Liver (tissue), 8 donors: ENCODE measurements at regions not wholly inside any gene's neighbourhood (a gene's known extent, or its start where the extent isn't known, plus 50 kb on each side); places are given as distances from the start of the nearest gene placed in this dataset.

Source experiments
- DNase-seq: peaks from one replicate; pipeline ENCODE4 v3.0.0-alpha.2; 2017; ENCODE audit warnings: low spot score
- H3K27ac ChIP-seq, 2 donors: one replicate each; pipeline ENCODE4 v1.7.0; 2013; ENCODE audit warnings: inconsistent platforms in 2 of 2, low read length in 2 of 2, control low read depth in 1 of 2, low read depth in 1 of 2, mild to moderate bottlenecking in 1 of 2
- H3K27me3 ChIP-seq, 4 donors: one replicate each; pipeline versions ENCODE4 v1.6.1 to v1.7.0; 2013; ENCODE audit warnings: low read length in 3 of 4, inconsistent platforms in 1 of 4, mild to moderate bottlenecking in 1 of 4, moderate library complexity in 1 of 4; ENCODE audit not compliant: control insufficient read depth in 4 of 4, insufficient read depth in 4 of 4
- H3K36me3 ChIP-seq, 4 donors: one replicate each; pipeline versions ENCODE4 v1.6.1 to v1.7.0; 2013; ENCODE audit warnings: low read length in 3 of 4, mild to moderate bottlenecking in 3 of 4, low read depth in 1 of 4, moderate library complexity in 1 of 4; ENCODE audit not compliant: control insufficient read depth in 4 of 4, insufficient read depth in 3 of 4
- H3K4me1 ChIP-seq, 4 donors: one replicate each; pipeline versions ENCODE4 v1.6.1 to v1.7.0; 2013; ENCODE audit warnings: low read length in 3 of 4, mild to moderate bottlenecking in 3 of 4, moderate library complexity in 1 of 4; ENCODE audit not compliant: control insufficient read depth in 4 of 4, insufficient read depth in 4 of 4
- H3K4me3 ChIP-seq, 3 donors: one replicate each; pipeline versions ENCODE4 v1.6.1 to v1.7.0; 2013; ENCODE audit warnings: low read length in 3 of 3, control low read depth in 1 of 3, low read depth in 1 of 3, mild to moderate bottlenecking in 1 of 3
- H3K9ac ChIP-seq, 2 donors: one replicate each; pipeline ENCODE4 v1.7.0; 2013; ENCODE audit warnings: low read length in 2 of 2, mild to moderate bottlenecking in 2 of 2, moderate library complexity in 2 of 2, control low read depth in 1 of 2, low read depth in 1 of 2
- H3K9me3 ChIP-seq, 4 donors: one replicate each; pipeline versions ENCODE4 v1.6.1 to v1.7.0; 2013; ENCODE audit warnings: low read length in 3 of 4; ENCODE audit not compliant: control insufficient read depth in 4 of 4
- EGR1 ChIP-seq, 2 donors: IDR thresholded peaks; 2 replicates each; pipeline ENCODE4 v1.6.1; 2016 to 2018; ENCODE audit warnings: antibody characterized with exemption in 2 of 2, low read depth in 2 of 2
- FOXA1 ChIP-seq: IDR thresholded peaks from 2 replicates; pipeline ENCODE4 v1.6.1; 2016; ENCODE audit warnings: antibody characterized with exemption
- FOXA2 ChIP-seq: IDR thresholded peaks from 2 replicates; pipeline ENCODE4 v1.6.1; 2016; ENCODE audit warnings: antibody characterized with exemption
- GABPA ChIP-seq, 2 donors: IDR thresholded peaks in 1 of 2; conservative IDR thresholded peaks in 1 of 2; 2 replicates each; pipeline ENCODE4 v1.6.1; 2016; ENCODE audit warnings: antibody characterized with exemption in 2 of 2, mild to moderate bottlenecking in 1 of 2, moderate library complexity in 1 of 2
- HNF4G ChIP-seq: IDR thresholded peaks from 2 replicates; pipeline ENCODE4 v1.6.1; 2016; ENCODE audit warnings: antibody characterized with exemption
- JUND ChIP-seq, 2 donors: IDR thresholded peaks; 2 replicates each; pipeline ENCODE4 v1.6.1; 2016; ENCODE audit warnings: antibody characterized with exemption in 2 of 2
- NR2F2 ChIP-seq: IDR thresholded peaks from 2 replicates; pipeline ENCODE4 v1.6.1; 2016; ENCODE audit warnings: antibody characterized with exemption
- RAD21 ChIP-seq, 2 donors: IDR thresholded peaks; 2 replicates each; pipeline ENCODE4 v1.6.1; 2016; ENCODE audit warnings: antibody characterized with exemption in 2 of 2, mild to moderate bottlenecking in 2 of 2
- RXRA ChIP-seq, 2 donors: IDR thresholded peaks; 2 replicates each; pipeline ENCODE4 v1.6.1; 2017 to 2018; ENCODE audit warnings: antibody characterized with exemption in 2 of 2, mild to moderate bottlenecking in 1 of 2
- SP1 ChIP-seq: IDR thresholded peaks from 2 replicates; pipeline ENCODE4 v1.6.1; 2018; ENCODE audit warnings: antibody characterized with exemption, mild to moderate bottlenecking
- TAF1 ChIP-seq: conservative IDR thresholded peaks from 2 replicates; pipeline ENCODE4 v1.6.1; 2016; ENCODE audit warnings: antibody characterized with exemption, mild to moderate bottlenecking
- WGBS: extraction: QIAGEN DNeasy Blood & Tissue Kit; methylation state at CpG from one replicate; pipeline ENCODE4 v1.1.7; 2013; 5-methylcytosine and 5-hydroxymethylcytosine counted together
- TF ChIP-seq, protein P1 (sequence below): IDR thresholded peaks from 2 replicates; pipeline ENCODE4 v1.6.1; 2016; ENCODE audit warnings: antibody characterized with exemption
- TF ChIP-seq, protein P2 (sequence below): fragments of 150-350 bp; IDR thresholded peaks from 2 replicates; pipeline ENCODE4 v1.5.1; 2017; ENCODE audit warnings: improper control_type of control experiment, low read depth, low read length; ENCODE audit not compliant: missing input control
- TF ChIP-seq, protein P3 (sequence below): IDR thresholded peaks from 2 replicates; pipeline ENCODE4 v1.6.1; 2016; ENCODE audit warnings: antibody characterized with exemption
- TF ChIP-seq, protein P4 (sequence below): IDR thresholded peaks from 2 replicates; pipeline ENCODE4 v1.6.1; 2016; ENCODE audit warnings: antibody characterized with exemption, mild to moderate bottlenecking
- TF ChIP-seq, protein P5 (sequence below): IDR thresholded peaks from 2 replicates; pipeline ENCODE4 v1.6.1; 2016; ENCODE audit warnings: antibody characterized with exemption
- donor health status: healthy.
- donor health status: healthy.
- donor health status: healthy.
- donor health status: healthy.
- donor health status: healthy.

DNA sequence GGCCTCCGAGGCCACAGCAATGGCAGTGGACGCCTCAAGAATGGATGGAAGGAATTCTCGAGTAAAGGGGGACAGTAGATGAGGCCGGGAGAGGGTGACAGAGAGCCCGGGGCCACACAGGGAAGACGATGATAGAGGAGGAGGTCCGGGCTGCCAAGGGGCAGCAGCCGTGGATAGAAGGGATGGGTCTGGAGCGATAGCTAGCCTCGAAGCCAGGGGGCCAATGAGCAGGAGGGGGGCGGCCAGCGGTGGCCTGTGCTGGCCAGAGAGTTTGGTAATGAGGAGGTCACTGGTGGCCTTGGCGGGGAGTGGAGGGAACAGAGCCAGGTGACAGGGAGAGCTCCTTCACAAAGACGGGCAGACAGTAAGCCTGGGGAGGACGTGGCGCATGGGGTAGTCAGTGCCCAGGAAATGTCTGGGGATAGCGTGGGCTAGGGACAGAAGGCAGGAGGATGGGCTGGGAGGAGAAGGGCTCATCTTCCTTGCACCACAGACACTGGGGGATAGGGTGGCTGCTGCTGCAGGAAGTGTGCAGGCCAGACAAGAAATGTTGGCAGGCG is 87.8 kb upstream of the ASB18 start:
- Histone ChIP-seq H3K9me3 (no peaks in the 10 kb centered on the region), H3K9ac (no peak overlapping the region), H3K36me3 (no peaks in the 10 kb centered on the region), H3K4me1 (no peaks in the 10 kb centered on the region), H3K27me3 (peaks cover 0 to 2% (median 0%) of the 10 kb centered on the region in 4 donors), H3K4me3 (no peak overlapping the region), H3K27ac (no peak overlapping the region)
- peak; percentile 30 for DNase-seq
- WGBS: 82% methylated on average over 18 of the region's 18 CpGs
- TF ChIP-seq TAF1 (no peak), EGR1 (IDR thresholded peaks at IDR 0.05; ENCODE audit: low read depth in 2 of 2) (no peak), HNF4G (no peak), FOXA1 (no peak), SP1 (no peak)
- TF ChIP-seq, protein P1, sequence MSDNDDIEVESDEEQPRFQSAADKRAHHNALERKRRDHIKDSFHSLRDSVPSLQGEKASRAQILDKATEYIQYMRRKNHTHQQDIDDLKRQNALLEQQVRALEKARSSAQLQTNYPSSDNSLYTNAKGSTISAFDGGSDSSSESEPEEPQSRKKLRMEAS: no peak

DNA sequence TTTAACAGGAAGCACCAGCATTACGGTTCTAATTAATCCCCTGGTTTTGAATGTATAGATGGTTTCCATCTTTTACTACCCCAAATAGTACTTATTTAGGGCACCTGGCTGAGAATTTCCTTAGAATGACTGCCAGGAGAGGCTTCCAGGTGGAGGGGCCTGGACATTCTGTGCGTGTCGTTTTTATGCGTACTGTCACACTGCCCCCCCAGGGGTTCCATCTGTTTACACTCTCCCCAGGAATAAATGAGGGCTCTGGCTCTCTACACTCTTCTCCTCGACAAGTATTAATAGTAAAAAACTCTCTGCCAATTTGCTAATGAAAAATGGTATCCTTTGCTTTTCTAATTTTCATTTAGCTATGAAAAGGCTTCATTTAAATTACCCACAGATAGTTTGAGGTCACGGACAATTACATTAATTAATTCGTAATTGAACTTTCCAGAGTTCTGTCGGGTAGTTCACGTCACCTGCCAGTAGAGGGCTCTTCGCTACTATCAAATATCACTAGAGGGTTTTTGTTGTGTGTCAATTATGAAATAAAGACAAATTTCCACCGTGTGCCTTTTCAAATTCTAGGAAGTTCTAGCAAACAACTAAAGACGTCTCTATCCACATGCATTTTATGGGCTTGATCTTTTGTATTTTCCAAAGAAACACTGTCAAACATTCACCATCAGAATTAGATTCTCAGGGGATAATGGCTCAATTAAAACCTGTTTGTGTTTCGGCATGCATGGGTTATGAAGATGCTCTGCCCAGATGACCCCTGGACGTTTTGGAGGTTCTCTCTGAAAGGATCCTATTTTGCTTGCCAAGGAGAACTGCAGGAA is 88.8 kb upstream of the ASB18 start:
- TF ChIP-seq, protein P2, sequence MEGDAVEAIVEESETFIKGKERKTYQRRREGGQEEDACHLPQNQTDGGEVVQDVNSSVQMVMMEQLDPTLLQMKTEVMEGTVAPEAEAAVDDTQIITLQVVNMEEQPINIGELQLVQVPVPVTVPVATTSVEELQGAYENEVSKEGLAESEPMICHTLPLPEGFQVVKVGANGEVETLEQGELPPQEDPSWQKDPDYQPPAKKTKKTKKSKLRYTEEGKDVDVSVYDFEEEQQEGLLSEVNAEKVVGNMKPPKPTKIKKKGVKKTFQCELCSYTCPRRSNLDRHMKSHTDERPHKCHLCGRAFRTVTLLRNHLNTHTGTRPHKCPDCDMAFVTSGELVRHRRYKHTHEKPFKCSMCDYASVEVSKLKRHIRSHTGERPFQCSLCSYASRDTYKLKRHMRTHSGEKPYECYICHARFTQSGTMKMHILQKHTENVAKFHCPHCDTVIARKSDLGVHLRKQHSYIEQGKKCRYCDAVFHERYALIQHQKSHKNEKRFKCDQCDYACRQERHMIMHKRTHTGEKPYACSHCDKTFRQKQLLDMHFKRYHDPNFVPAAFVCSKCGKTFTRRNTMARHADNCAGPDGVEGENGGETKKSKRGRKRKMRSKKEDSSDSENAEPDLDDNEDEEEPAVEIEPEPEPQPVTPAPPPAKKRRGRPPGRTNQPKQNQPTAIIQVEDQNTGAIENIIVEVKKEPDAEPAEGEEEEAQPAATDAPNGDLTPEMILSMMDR: peak; percentile 90
- TF ChIP-seq RAD21 (IDR thresholded peaks at IDR 0.05) (peak; percentile 89 to 91), RXRA (IDR thresholded peaks at IDR 0.05) (no peak)
- WGBS: 19% methylated on average over 14 of the region's 14 CpGs
- Histone ChIP-seq H3K9me3 (no peaks in the 10 kb centered on the region), H3K27me3 (peaks cover 0 to 2% (median 0%) of the 10 kb centered on the region in 4 donors), H3K9ac (no peak overlapping the region), H3K4me3 (no peak overlapping the region), H3K4me1 (no peaks in the 10 kb centered on the region), H3K36me3 (no peaks in the 10 kb centered on the region), H3K27ac (no peak overlapping the region)
- no peak for DNase-seq

DNA sequence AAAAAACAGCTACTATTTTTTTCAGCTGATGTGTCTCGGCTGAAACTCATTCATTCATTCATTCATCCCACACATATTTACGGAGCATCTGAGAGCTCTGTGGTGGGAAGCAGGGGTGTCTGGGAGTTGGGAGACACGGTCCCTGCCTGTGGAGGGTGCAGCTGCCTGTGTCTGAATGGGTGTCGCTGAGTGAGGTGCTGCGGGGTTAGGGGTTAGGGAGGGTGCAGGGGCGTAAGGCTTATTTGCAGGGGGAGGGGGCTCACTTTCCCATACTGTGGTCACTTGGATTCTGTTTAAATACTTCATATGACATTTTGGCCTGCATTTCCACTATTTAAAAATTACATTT is 89.4 kb upstream of the ASB18 start:
- Histone ChIP-seq H3K9me3 (no peaks in the 10 kb centered on the region), H3K36me3 (no peaks in the 10 kb centered on the region), H3K27me3 (no peaks in the 10 kb centered on the region), H3K4me1 (no peaks in the 10 kb centered on the region), H3K27ac (no peak overlapping the region), H3K9ac (no peak overlapping the region), H3K4me3 (no peak overlapping the region)
- no peak for DNase-seq
- TF ChIP-seq, protein P3, sequence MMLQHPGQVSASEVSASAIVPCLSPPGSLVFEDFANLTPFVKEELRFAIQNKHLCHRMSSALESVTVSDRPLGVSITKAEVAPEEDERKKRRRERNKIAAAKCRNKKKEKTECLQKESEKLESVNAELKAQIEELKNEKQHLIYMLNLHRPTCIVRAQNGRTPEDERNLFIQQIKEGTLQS: no peak
- TF ChIP-seq NR2F2 (no peak), EGR1 (IDR thresholded peaks at IDR 0.05; ENCODE audit: low read depth in 2 of 2) (no peak), SP1 (no peak), HNF4G (no peak), JUND (IDR thresholded peaks at IDR 0.05) (no peak), GABPA (IDR thresholded peaks at IDR 0.05 in 1 of 2, conservative IDR thresholded peaks at IDR 0.05 in 1 of 2) (no peak), FOXA2 (no peak), FOXA1 (no peak)
- TF ChIP-seq, protein P1: no peak
- TF ChIP-seq, protein P4, sequence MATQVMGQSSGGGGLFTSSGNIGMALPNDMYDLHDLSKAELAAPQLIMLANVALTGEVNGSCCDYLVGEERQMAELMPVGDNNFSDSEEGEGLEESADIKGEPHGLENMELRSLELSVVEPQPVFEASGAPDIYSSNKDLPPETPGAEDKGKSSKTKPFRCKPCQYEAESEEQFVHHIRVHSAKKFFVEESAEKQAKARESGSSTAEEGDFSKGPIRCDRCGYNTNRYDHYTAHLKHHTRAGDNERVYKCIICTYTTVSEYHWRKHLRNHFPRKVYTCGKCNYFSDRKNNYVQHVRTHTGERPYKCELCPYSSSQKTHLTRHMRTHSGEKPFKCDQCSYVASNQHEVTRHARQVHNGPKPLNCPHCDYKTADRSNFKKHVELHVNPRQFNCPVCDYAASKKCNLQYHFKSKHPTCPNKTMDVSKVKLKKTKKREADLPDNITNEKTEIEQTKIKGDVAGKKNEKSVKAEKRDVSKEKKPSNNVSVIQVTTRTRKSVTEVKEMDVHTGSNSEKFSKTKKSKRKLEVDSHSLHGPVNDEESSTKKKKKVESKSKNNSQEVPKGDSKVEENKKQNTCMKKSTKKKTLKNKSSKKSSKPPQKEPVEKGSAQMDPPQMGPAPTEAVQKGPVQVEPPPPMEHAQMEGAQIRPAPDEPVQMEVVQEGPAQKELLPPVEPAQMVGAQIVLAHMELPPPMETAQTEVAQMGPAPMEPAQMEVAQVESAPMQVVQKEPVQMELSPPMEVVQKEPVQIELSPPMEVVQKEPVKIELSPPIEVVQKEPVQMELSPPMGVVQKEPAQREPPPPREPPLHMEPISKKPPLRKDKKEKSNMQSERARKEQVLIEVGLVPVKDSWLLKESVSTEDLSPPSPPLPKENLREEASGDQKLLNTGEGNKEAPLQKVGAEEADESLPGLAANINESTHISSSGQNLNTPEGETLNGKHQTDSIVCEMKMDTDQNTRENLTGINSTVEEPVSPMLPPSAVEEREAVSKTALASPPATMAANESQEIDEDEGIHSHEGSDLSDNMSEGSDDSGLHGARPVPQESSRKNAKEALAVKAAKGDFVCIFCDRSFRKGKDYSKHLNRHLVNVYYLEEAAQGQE: no peak
- TF ChIP-seq, protein P2: no peak
- TF ChIP-seq, protein P5, sequence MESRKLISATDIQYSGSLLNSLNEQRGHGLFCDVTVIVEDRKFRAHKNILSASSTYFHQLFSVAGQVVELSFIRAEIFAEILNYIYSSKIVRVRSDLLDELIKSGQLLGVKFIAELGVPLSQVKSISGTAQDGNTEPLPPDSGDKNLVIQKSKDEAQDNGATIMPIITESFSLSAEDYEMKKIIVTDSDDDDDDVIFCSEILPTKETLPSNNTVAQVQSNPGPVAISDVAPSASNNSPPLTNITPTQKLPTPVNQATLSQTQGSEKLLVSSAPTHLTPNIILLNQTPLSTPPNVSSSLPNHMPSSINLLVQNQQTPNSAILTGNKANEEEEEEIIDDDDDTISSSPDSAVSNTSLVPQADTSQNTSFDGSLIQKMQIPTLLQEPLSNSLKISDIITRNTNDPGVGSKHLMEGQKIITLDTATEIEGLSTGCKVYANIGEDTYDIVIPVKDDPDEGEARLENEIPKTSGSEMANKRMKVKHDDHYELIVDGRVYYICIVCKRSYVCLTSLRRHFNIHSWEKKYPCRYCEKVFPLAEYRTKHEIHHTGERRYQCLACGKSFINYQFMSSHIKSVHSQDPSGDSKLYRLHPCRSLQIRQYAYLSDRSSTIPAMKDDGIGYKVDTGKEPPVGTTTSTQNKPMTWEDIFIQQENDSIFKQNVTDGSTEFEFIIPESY: no peak
- WGBS: 79% methylated on average over 6 of the region's 6 CpGs
